ENCODE measurements at regions not wholly inside any gene's neighbourhood (a gene's known extent, or its start where the extent isn't known, plus 50 kb on each side); places are given as distances from the start of the nearest gene placed in this dataset.

- TF ChIP-seq, protein P1, sequence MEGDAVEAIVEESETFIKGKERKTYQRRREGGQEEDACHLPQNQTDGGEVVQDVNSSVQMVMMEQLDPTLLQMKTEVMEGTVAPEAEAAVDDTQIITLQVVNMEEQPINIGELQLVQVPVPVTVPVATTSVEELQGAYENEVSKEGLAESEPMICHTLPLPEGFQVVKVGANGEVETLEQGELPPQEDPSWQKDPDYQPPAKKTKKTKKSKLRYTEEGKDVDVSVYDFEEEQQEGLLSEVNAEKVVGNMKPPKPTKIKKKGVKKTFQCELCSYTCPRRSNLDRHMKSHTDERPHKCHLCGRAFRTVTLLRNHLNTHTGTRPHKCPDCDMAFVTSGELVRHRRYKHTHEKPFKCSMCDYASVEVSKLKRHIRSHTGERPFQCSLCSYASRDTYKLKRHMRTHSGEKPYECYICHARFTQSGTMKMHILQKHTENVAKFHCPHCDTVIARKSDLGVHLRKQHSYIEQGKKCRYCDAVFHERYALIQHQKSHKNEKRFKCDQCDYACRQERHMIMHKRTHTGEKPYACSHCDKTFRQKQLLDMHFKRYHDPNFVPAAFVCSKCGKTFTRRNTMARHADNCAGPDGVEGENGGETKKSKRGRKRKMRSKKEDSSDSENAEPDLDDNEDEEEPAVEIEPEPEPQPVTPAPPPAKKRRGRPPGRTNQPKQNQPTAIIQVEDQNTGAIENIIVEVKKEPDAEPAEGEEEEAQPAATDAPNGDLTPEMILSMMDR (conservative IDR thresholded peaks at IDR 0.05): no peak
- TF ChIP-seq ZFX (IDR thresholded peaks at IDR 0.05): no peak
Measured at GRCh38 chr5:52282647-52283046, 505.1 kb upstream of the ITGA1 start.

Data from C4-2B (cell line).